ENCODE measurements at regions not wholly inside any gene's neighbourhood (a gene's known extent, or its start where the extent isn't known, plus 50 kb on each side); places are given as distances from the start of the nearest gene placed in this dataset.

GRCh38 chr12:75571656-75572205 is 60.3 kb upstream of the KRR1 start:
- no peak for TF ChIP-seq CTCF (conservative IDR thresholded peaks at IDR 0.05; ENCODE audit: low read depth, low read length)
- TF ChIP-seq MXI1 (IDR thresholded peaks at IDR 0.05; ENCODE audit: borderline replicate concordance, low read depth, low read length): no peak
- TF ChIP-seq BHLHE40 (IDR thresholded peaks at IDR 0.05; ENCODE audit: low read depth, low read length): no peak
- no peak for TF ChIP-seq SMC3 (IDR thresholded peaks at IDR 0.05; ENCODE audit: low read depth, low read length)
- TF ChIP-seq MAZ (IDR thresholded peaks at IDR 0.05; ENCODE audit: borderline replicate concordance, low read depth, low read length): no peak
- no peak for TF ChIP-seq USF2 (IDR thresholded peaks at IDR 0.05; ENCODE audit: low read depth, low read length)
- no peak for TF ChIP-seq POLR2A (IDR thresholded peaks at IDR 0.05; ENCODE audit: low read depth, low read length)
- TF ChIP-seq FOS (IDR thresholded peaks at IDR 0.05; ENCODE audit: low read depth, low read length): no peak
- no peak for TF ChIP-seq CEBPB (IDR thresholded peaks at IDR 0.05; ENCODE audit: low read depth, low read length)
- TF ChIP-seq RAD21 (IDR thresholded peaks at IDR 0.05; ENCODE audit: low read length): no peak
- TF ChIP-seq ELK1 (IDR thresholded peaks at IDR 0.05; ENCODE audit: borderline replicate concordance, low read depth, low read length): no peak
- TF ChIP-seq NFE2L2 (IDR thresholded peaks at IDR 0.05; ENCODE audit: low read depth, low read length): no peak
